SH-SY5Y (cell line): ENCODE measurements at regions not wholly inside any gene's neighbourhood (a gene's known extent, or its start where the extent isn't known, plus 50 kb on each side); places are given as distances from the start of the nearest gene placed in this dataset.

Source experiments
- GATA2 ChIP-seq: IDR thresholded peaks from 2 replicates; pipeline ENCODE4 v1.6.1; 2011; ENCODE audit warnings: mild to moderate bottlenecking, low read depth, low read length
- GATA3 ChIP-seq: IDR thresholded peaks from 2 replicates; pipeline ENCODE4 v1.6.1; 2011; ENCODE audit warnings: low read depth, mild to moderate bottlenecking, low read length, moderate library complexity

DNA sequence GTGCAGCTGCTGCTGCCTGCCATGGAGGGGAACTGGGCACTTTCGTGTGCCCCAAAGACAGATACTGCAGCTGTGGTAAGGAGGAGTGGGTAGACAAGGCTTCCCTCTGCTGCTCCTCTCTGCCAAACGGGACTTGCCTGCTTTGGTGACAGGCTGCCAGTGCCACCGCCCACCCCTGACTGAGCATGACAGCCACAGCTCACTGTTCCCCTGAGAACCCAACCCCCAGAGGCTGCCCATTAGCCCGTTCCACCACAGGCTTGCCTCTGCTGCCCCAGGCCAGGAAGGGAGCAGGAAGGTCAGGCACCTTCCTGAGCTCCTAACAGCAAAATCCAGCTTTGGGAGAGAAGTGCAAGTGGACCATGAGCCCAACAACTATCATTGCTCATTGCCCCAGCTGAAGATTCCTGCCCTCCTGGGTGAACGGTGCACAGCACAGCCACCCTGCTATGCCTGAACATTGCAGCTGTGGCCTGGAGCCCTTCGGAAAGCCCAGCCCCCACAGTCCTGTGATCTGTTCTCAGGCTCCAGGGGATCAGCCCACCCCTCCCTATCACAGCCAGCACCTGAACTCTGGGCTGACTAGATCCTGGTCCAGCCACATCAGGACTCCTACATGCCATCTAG is 58.7 kb upstream of the ANTXRL start:
- TF ChIP-seq GATA2 (no peak), GATA3 (no peak)

- TF ChIP-seq GATA3, result no peak
- no peak for TF ChIP-seq GATA2
Observed at GRCh38 chr10:46228563-46229071, 58.2 kb upstream of the ANTXRL start.

GRCh38 chr10:46229144-46229563 is 57.6 kb upstream of the ANTXRL start:
- TF ChIP-seq GATA3 (no peak), GATA2 (no peak)

DNA sequence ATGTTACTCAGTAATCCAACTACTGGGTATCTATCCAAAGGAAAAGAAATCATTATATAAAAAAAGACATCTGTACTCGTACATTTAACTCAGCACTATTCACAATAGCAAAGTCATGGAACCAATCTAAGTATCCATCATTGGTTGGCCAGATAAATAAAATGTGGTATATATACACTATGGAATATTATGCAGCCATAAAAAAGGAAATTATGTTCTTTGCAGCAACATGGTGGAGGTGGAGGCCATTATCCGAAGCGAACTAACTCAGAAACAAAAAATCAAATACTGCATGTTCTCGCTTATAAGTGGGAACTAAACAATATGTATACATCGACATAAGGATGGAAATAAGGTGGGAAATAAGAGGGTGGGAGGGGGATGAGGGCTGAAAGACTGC is 56.2 kb upstream of the ANTXRL start:
- TF ChIP-seq GATA3 (no peak), GATA2 (no peak)

DNA sequence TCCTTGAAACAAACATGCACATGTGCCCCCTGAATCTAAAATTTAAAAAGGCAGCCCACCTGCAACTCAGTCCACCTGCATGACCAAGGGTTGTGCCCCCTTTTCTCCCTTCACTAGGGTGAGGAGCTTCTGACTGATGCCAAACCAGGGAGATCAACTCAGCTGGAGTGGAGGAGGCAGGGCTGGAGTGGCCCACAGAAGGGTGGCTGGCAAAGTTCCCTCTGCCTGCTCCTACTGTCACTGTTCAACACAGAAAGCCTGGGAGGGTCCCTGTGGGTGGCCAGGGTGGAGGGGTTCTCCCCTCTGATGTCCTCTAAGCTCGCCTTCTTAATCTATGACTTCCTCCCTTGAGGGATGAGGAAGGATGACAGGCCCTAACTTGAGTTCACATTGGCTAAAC is 55.7 kb upstream of the ANTXRL start:
- TF ChIP-seq GATA3, result no peak
- TF ChIP-seq GATA2, result no peak

- TF ChIP-seq GATA2, result no peak
- TF ChIP-seq GATA3, result no peak
Observed at GRCh38 chr10:46232084-46232483, 54.7 kb upstream of the ANTXRL start.

- TF ChIP-seq GATA3 (no peak), GATA2 (no peak)
Observed at GRCh38 chr10:46232666-46233065, 54.1 kb upstream of the ANTXRL start.

DNA sequence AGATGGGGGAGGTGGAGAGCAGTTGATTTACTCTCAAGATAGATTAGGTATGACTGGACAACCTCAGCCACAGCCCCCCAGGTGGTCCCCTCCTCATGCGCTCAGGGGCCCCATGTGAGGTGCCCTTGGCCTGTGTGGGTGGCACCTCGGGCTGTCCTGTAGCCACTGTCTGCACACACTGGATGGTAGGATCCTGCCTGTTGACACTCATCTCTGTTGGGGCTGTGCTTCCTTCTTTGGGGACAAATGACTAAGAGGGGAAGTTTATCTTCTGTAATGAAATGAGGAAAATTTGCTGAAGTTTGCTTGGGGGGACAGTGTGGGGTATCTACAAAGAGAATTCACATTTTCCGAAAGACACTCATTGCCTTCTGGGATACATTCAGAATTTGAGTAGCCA is 53.6 kb upstream of the ANTXRL start:
- TF ChIP-seq GATA2, result no peak
- no peak for TF ChIP-seq GATA3

GRCh38 chr10:46234026-46234425 is 52.8 kb upstream of the ANTXRL start:
- TF ChIP-seq GATA3, result no peak
- TF ChIP-seq GATA2, result no peak

- no peak for TF ChIP-seq GATA2
- no peak for TF ChIP-seq GATA3
Observed at GRCh38 chr10:46234431-46235060, 52.3 kb upstream of the ANTXRL start.

DNA sequence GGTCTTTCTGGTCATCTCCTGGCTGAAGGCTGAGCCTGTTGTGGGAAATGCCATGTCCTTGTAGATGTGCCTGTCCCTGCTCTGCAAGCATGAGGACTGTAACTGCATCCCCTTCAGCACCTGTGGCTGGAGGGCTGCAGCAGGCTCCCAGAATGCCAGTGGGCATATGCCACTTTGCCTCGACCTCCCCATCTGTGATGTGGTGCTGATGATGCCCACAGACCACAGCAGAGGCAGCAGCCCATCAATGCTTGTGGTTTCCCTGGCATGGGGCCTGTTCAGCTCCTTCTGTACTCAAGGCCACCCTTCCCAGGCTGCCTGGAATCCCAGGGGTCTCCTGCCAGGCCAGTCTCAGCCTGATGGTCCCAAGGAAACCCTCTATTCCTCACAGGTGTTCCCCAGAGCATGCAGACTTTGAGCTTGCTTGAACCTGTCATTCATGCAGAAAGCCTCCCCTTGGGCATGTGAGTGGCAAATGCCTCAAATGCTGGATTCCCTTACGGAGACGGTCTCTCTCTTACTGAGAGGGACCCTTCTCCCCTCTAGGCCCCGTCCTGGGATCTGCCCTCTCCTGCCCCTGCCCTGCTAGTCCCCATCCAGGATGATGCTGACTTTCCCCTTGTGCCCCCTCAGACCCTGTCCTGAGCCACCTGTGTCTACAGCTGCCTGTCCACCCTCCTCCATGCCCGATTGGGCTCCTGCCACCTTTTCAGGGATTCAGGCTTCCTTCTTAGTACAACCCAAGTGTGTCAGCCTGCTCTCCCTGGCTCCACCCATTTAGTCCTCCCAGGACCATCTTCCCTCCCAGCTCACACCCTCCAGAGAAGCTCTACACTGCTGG is 50.9 kb upstream of the ANTXRL start:
- no peak for TF ChIP-seq GATA3
- TF ChIP-seq GATA2, result no peak

DNA sequence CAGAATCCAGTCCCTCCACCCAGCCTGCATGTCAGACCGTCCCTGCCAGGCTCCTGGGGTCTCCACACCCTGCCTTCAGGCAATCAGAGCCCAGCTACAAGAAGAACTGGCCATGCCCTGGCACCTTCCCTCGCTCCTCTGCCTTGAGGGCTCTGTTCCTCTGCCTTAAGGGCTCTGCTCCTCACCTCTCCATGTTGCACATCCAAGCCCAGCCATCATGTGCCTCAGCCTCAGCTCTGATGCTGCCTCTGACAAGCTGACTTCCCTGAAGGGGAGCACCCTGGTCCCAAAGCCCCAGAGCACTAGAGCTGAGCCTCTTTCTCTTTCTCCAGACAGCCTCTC is 50.3 kb upstream of the ANTXRL start:
- TF ChIP-seq GATA2, result no peak
- TF ChIP-seq GATA3, result no peak

DNA sequence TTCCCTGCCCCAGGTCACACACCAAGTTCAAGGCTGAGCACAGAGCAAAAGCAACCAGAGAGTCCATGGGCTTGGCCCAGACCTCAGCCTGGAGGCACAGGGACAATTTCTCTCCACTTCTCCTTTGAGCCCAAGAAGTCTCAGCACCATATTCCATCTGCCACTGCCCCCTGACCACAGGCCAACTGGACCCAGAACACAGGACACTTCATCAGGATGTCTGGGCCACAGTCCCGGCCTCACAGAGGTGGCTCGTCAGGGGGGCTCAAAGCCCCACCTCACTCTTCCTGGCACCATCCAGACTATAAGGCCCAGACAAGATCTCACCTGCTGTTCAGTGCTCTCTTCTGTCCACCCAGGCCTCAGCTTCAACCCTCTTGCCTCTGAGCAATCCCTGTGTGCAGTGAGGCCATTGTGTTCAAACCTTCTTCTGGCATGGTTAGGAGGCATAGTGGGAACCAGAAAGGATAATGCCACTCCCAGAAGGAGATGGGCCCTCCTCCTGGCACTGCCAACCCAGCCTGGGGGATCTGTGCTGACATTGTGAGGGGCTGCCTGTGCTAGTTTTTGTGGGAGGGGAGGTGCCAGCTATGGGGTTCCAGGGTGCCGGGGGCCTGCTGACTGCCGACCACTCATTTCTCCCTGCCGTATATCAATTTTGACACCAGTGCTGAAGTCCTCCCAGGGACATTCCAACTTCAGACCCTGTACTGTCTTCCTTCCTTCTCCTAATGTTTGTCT is 49.7 kb upstream of the ANTXRL start:
- no peak for TF ChIP-seq GATA2
- TF ChIP-seq GATA3, result no peak
